Ovary (tissue), 7 donors: ENCODE measurements at regions not wholly inside any gene's neighbourhood (a gene's known extent, or its start where the extent isn't known, plus 50 kb on each side); places are given as distances from the start of the nearest gene placed in this dataset.

ENCODE experiments used
- DNase-seq, 5 donors: peaks; one replicate each; pipeline ENCODE4 v3.0.0-alpha.2; 2019 to 2020
- H3K27ac ChIP-seq, 2 donors: fragments of 200-600 bp; one replicate each; pipeline versions ENCODE4 v1.5.1 to v1.8.0; 2019 to 2022
- H3K27me3 ChIP-seq: fragments of 200-600 bp; one replicate; pipeline ENCODE4 v1.8.0; 2022
- H3K36me3 ChIP-seq: fragments of 200-600 bp; sonication (generic); one replicate; pipeline ENCODE4 v1.5.1; 2019
- H3K4me1 ChIP-seq: one replicate; pipeline ENCODE4 v1.8.1; 2013; ENCODE audit warnings: mild to moderate bottlenecking, moderate library complexity; ENCODE audit not compliant: insufficient read depth
- H3K4me3 ChIP-seq: fragments of 200-600 bp; sonication (generic); one replicate; pipeline ENCODE4 v1.5.1; 2017
- H3K9me3 ChIP-seq, 2 donors: fragments of 200-600 bp in 1 of 2; sonication (generic) in 1 of 2; one replicate each; pipeline versions ENCODE4 v1.5.1 to v1.8.1; 2013 to 2019; ENCODE audit warnings: mild to moderate bottlenecking in 1 of 2, moderate library complexity in 1 of 2
- EP300 ChIP-seq: sonication (generic); formaldehyde crosslinking; IDR thresholded peaks from one replicate; pipeline ENCODE4 v1.6.1; 2017; ENCODE audit warnings: antibody characterized with exemption
- POLR2A ChIP-seq: fragments of 450-650 bp; IDR thresholded peaks from one replicate; pipeline ENCODE4 v1.6.1; 2017; ENCODE audit warnings: antibody characterized with exemption, mild to moderate bottlenecking, moderate library complexity
- WGBS, 3 donors: extraction: QIAGEN DNeasy Blood & Tissue Kit in 1 of 3; methylation state at CpG; one replicate each; pipeline versions ENCODE4 v1.1.5 to v1.1.7; 2013 to 2017; 5-methylcytosine and 5-hydroxymethylcytosine counted together
- intact Hi-C, 4 donors: fragments of 100-400 bp; cut with DNase I; formaldehyde crosslinking; loops; one replicate each; pipeline versions ENCODE4 v1.11.0 to v1.15.1; 2022 to 2023
- TF ChIP-seq, protein P1 (sequence below), 3 donors: fragments of 450-650 bp in 2 of 3; fragments of 200-600 bp in 1 of 3; IDR thresholded peaks; one replicate each; pipeline versions ENCODE4 v1.5.1 to v1.8.0; 2016 to 2022; ENCODE audit warnings: antibody characterized with exemption in 3 of 3, mild to moderate bottlenecking in 1 of 3
- donor health status: DM: no; HTN: no; CAD: no; lungs with moderate emphysema.
- donor health status: DM: no; HTN: no; CAD: no.
- donor health status: Bipolar disorder and iron deficiency.
- donor health status: DM: no; HTN: no; CAD: no.
- donor health status: DM: yes; HTN: yes; CAD: no.

DNA sequence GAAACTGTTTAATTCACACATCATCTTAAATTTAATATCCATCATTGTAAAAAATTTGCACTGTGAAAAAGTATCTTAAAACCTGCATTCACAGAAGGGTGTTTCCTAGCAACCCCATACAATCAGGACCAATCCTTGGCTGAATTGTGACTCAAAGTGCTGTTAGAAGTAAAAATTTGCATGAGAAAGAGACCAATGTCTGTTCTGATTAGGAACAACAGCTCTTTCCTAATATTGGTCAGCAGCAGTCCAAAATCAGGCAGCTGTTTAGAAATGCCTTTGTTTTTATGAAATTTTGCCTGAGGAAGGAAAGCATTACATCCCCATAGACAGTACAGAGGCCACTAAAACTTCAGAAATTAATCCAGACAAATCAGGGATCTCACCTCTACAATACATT lies 987.0 kb downstream of the HACE1 start:
- no peak for DNase-seq
- H3K36me3 ChIP-seq = no peaks in the 10 kb centered on the region
- intact Hi-C loops = no loop called here
- no peak overlapping the region for H3K4me3 ChIP-seq
- no peak overlapping the region for H3K27ac ChIP-seq
- TF ChIP-seq, protein P1, sequence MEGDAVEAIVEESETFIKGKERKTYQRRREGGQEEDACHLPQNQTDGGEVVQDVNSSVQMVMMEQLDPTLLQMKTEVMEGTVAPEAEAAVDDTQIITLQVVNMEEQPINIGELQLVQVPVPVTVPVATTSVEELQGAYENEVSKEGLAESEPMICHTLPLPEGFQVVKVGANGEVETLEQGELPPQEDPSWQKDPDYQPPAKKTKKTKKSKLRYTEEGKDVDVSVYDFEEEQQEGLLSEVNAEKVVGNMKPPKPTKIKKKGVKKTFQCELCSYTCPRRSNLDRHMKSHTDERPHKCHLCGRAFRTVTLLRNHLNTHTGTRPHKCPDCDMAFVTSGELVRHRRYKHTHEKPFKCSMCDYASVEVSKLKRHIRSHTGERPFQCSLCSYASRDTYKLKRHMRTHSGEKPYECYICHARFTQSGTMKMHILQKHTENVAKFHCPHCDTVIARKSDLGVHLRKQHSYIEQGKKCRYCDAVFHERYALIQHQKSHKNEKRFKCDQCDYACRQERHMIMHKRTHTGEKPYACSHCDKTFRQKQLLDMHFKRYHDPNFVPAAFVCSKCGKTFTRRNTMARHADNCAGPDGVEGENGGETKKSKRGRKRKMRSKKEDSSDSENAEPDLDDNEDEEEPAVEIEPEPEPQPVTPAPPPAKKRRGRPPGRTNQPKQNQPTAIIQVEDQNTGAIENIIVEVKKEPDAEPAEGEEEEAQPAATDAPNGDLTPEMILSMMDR (IDR thresholded peaks at IDR 0.05) = no peak
- no peak for TF ChIP-seq EP300
- TF ChIP-seq POLR2A = no peak
- no peaks in the 10 kb centered on the region for H3K4me1 ChIP-seq
- no peaks in the 10 kb centered on the region for H3K9me3 ChIP-seq
- no peaks in the 10 kb centered on the region for H3K27me3 ChIP-seq

DNA sequence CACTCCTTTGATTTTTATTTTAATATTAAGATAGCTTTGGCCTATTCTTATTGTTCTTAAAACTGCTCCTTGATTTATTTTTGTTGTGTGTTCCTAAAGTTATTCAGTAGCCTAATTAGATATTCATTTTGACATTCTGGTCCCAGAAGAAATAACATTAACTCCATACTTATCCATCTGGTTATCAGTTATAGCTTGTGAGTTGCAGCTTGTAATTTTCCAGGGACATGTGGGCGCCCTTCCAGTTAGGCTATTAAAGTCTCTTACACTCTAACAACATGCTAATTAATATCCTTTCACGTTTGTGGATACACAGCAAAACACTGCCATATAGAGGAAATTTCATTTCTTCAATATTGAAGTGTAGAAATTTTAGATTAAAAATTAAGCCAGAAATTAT lies 987.5 kb downstream of the HACE1 start:
- WGBS, 3 donors = 58 to 69% (median 64%) methylated on average over 2 of the region's 2 CpGs
- no peak for TF ChIP-seq POLR2A
- TF ChIP-seq, protein P1 (IDR thresholded peaks at IDR 0.05) = no peak
- TF ChIP-seq EP300 = no peak
- intact Hi-C loops = no loop called here
- no peak overlapping the region for H3K27ac ChIP-seq
- H3K27me3 ChIP-seq = no peaks in the 10 kb centered on the region
- H3K36me3 ChIP-seq = no peaks in the 10 kb centered on the region
- DNase-seq = no peak
- no peak overlapping the region for H3K4me3 ChIP-seq
- H3K4me1 ChIP-seq = no peaks in the 10 kb centered on the region
- H3K9me3 ChIP-seq = no peaks in the 10 kb centered on the region

DNA sequence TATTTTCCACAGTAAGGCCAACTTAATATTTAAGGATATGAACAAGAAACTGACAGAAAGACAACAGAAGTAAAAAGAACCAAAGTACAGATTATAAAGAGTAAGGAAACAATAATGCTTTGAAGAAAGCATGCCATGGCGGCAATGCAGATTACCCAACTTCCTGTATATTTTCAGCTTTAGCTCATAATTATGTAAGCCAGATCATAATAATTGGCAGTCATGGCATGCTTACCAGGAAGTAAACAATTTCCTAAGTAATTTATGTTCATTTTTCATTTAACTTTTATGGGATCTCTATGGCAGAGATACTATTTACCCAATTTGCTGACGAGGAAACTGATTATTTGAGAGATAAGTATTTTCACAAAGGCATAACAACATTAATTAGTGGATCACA lies 988.7 kb downstream of the HACE1 start:
- Histone ChIP-seq H3K4me3 (no peak overlapping the region), H3K27ac (no peak overlapping the region), H3K36me3 (no peaks in the 10 kb centered on the region), H3K27me3 (no peaks in the 10 kb centered on the region), H3K4me1 (no peaks in the 10 kb centered on the region), H3K9me3 (no peaks in the 10 kb centered on the region)
- WGBS, 3 donors = 74 to 81% (median 79%) methylated on average over 2 of the region's 2 CpGs
- no peak for DNase-seq
- intact Hi-C loops = no loop called here
- TF ChIP-seq EP300 = no peak
- no peak for TF ChIP-seq POLR2A
- TF ChIP-seq, protein P1 (IDR thresholded peaks at IDR 0.05) = no peak

DNA sequence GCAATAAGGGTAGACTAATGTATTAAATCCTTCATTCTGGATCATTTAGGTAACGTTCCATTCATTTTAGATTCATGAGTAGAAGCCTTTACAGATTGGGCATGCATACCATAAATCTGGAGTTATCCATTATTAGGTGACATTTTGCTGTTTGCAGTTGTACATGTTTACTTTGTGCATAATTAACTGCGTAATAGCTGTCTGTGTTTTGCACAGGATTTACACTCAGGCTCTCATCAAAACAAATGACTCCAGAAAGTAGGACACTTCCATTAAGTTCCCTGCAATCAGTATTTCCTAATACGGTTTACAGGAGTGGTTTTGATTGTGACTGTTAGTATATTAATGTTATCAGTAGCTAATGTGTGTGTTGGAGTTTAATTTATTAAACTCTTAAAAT lies 997.4 kb downstream of the HACE1 start:
- WGBS, 3 donors = 55 to 59% (median 56%) methylated on average over 3 of the region's 3 CpGs
- H3K27me3 ChIP-seq = no peaks in the 10 kb centered on the region
- intact Hi-C loops = no loop called here
- no peak overlapping the region for H3K4me3 ChIP-seq
- no peak for DNase-seq
- no peaks in the 10 kb centered on the region for H3K36me3 ChIP-seq
- no peaks in the 10 kb centered on the region for H3K9me3 ChIP-seq
- TF ChIP-seq, protein P1 (IDR thresholded peaks at IDR 0.05) = no peak
- no peak for TF ChIP-seq POLR2A
- TF ChIP-seq EP300 = no peak
- H3K4me1 ChIP-seq = no peaks in the 10 kb centered on the region
- H3K27ac ChIP-seq = no peak overlapping the region

DNA sequence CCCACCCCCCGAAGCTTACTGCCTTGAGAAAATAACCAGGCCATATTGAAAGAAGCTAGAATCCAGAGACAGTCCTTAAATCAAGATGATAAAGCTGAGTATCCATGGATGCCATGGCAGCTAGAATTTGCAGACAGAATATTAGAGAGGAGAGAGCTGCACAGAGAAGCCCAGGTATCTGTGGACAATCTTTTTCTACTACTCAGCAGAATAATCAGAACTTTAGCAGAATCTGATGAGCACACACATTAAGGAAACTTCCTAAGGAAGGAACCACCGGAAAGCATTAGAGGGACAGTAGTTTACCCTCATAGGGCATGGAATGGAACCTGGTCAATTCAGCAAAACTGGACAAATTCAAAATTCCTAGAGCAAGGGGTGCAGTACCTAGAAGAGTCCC lies 1001.7 kb downstream of the HACE1 start:
- Histone ChIP-seq H3K4me3 (no peak overlapping the region), H3K27ac (no peak overlapping the region), H3K9me3 (no peaks in the 10 kb centered on the region), H3K36me3 (no peaks in the 10 kb centered on the region), H3K27me3 (no peaks in the 10 kb centered on the region), H3K4me1 (no peaks in the 10 kb centered on the region)
- DNase-seq = no peak
- TF ChIP-seq POLR2A (no peak), EP300 (no peak)
- TF ChIP-seq, protein P1 (IDR thresholded peaks at IDR 0.05) = no peak
- 73 to 79% (median 75%) methylated on average over 2 of the region's 2 CpGs for WGBS, 3 donors
- intact Hi-C loops = no loop called here
